Progenitor cell of endocrine pancreas (in vitro differentiated cells): ENCODE measurements at regions not wholly inside any gene's neighbourhood (a gene's known extent, or its start where the extent isn't known, plus 50 kb on each side); places are given as distances from the start of the nearest gene placed in this dataset.

ENCODE experiments used
- DNase-seq: peaks from one replicate; pipeline ENCODE4 v3.0.0; 2021; ENCODE audit warnings: low spot score; ENCODE audit not compliant: unreplicated experiment
- H3K27ac Mint-ChIP-seq: 2 replicates; pipeline ENCODE4 v1.8.0; 2021; ENCODE audit warnings: mild to moderate bottlenecking, moderate library complexity, mixed read lengths
- H3K27me3 Mint-ChIP-seq: 2 replicates; pipeline ENCODE4 v1.8.0; 2021; ENCODE audit warnings: mixed read lengths
- H3K36me3 Mint-ChIP-seq: 2 replicates; pipeline ENCODE4 v1.8.0; 2022; ENCODE audit warnings: mixed read lengths; ENCODE audit not compliant: insufficient read depth
- H3K4me1 Mint-ChIP-seq: 2 replicates; pipeline ENCODE4 v1.8.0; 2021; ENCODE audit warnings: low read depth, mixed read lengths
- H3K4me3 Mint-ChIP-seq: 2 replicates; pipeline ENCODE4 v1.8.0; 2021; ENCODE audit warnings: low read depth, mild to moderate bottlenecking, moderate library complexity, mixed read lengths
- H3K9me3 Mint-ChIP-seq: 2 replicates; pipeline ENCODE4 v1.8.0; 2021; ENCODE audit warnings: low read depth, mixed read lengths
- CTCF ChIP-seq: fragments of 200-600 bp; sonication (generic); IDR thresholded peaks from one replicate; pipeline ENCODE4 v1.5.0; 2021; ENCODE audit warnings: antibody characterized with exemption, mild to moderate bottlenecking; ENCODE audit not compliant: unreplicated experiment

- DNase-seq: no peak
- TF ChIP-seq CTCF: no peak
- H3K27ac Mint-ChIP-seq: no peak overlapping the region
- H3K4me1 Mint-ChIP-seq: no peaks in the 10 kb centered on the region
- no peaks in the 10 kb centered on the region for H3K9me3 Mint-ChIP-seq
- no peak overlapping the region for H3K4me3 Mint-ChIP-seq
- H3K36me3 Mint-ChIP-seq: no peaks in the 10 kb centered on the region
- peaks cover 3% of the 10 kb centered on the region for H3K27me3 Mint-ChIP-seq
Measured at GRCh38 chr1:82843876-82844275, 1043.1 kb downstream of the ADGRL2 start.

- no peak for TF ChIP-seq CTCF
- H3K36me3 Mint-ChIP-seq: no peaks in the 10 kb centered on the region
- no peaks in the 10 kb centered on the region for H3K9me3 Mint-ChIP-seq
- DNase-seq: no peak
- H3K4me3 Mint-ChIP-seq: no peak overlapping the region
- H3K27ac Mint-ChIP-seq: no peak overlapping the region
- peaks cover 7% of the 10 kb centered on the region for H3K27me3 Mint-ChIP-seq
- H3K4me1 Mint-ChIP-seq: peaks cover 10% of the 10 kb centered on the region
Measured at GRCh38 chr1:82840192-82840591, 1039.5 kb downstream of the ADGRL2 start.

- no peak overlapping the region for H3K27ac Mint-ChIP-seq
- H3K27me3 Mint-ChIP-seq: peaks cover 10% of the 10 kb centered on the region
- no peak for DNase-seq
- H3K36me3 Mint-ChIP-seq: no peaks in the 10 kb centered on the region
- no peaks in the 10 kb centered on the region for H3K9me3 Mint-ChIP-seq
- no peak overlapping the region for H3K4me3 Mint-ChIP-seq
- peaks cover 10% of the 10 kb centered on the region for H3K4me1 Mint-ChIP-seq
- no peak for TF ChIP-seq CTCF
Measured at GRCh38 chr1:82837766-82838465, 1037.2 kb downstream of the ADGRL2 start.

- no peaks in the 10 kb centered on the region for H3K9me3 Mint-ChIP-seq
- no peak for DNase-seq
- H3K36me3 Mint-ChIP-seq: no peaks in the 10 kb centered on the region
- no peak for TF ChIP-seq CTCF
- H3K27ac Mint-ChIP-seq: no peak overlapping the region
- H3K27me3 Mint-ChIP-seq: peaks cover 10% of the 10 kb centered on the region
- no peak overlapping the region for H3K4me3 Mint-ChIP-seq
- peaks cover 10% of the 10 kb centered on the region for H3K4me1 Mint-ChIP-seq
Measured at GRCh38 chr1:82836973-82837680, 1036.4 kb downstream of the ADGRL2 start.

GRCh38 chr1:82836213-82836972 lies 1035.7 kb downstream of the ADGRL2 start:
- no peak for TF ChIP-seq CTCF
- no peak overlapping the region for H3K4me3 Mint-ChIP-seq
- no peaks in the 10 kb centered on the region for H3K36me3 Mint-ChIP-seq
- H3K4me1 Mint-ChIP-seq: peaks cover 10% of the 10 kb centered on the region
- no peak overlapping the region for H3K27ac Mint-ChIP-seq
- DNase-seq: no peak
- H3K9me3 Mint-ChIP-seq: no peaks in the 10 kb centered on the region
- peaks cover 10% of the 10 kb centered on the region for H3K27me3 Mint-ChIP-seq
